ENCODE measurements at regions not wholly inside any gene's neighbourhood (a gene's known extent, or its start where the extent isn't known, plus 50 kb on each side); places are given as distances from the start of the nearest gene placed in this dataset.

DNA sequence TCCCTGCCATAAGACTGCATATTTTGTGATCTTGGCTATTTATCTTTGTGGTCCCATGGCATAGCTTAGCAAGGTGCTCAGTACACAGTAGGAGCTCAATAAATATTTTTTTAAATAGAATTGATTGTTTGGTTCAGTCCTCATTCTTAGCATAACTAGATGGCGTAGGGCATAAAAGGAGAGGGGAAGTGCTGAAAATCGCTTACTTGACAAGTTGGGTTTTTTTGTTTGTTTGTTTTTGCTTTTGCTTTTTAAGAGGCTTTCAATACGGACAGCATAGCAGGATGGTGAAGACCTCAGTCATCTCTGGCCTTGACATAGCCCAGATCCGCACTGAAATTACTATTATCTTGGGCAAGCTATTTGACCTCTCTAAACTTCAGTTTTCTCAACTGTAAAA, 86.6 kb upstream of the RANBP3L start:
- TF ChIP-seq ZFP3 (CRISPR knock-in tag; IDR thresholded peaks at IDR 0.05) (no peak), TSHZ2 (CRISPR knock-in tag; IDR thresholded peaks at IDR 0.05) (no peak), ARNTL (CRISPR knock-in tag; IDR thresholded peaks at IDR 0.05; ENCODE audit: borderline replicate concordance, low read depth) (no peak), ZNF8 (CRISPR knock-in tag; IDR thresholded peaks at IDR 0.05) (no peak), ZC3H10 (CRISPR knock-in tag; IDR thresholded peaks at IDR 0.05) (no peak)
- no peak for ATAC-seq

- no peak for ATAC-seq
- TF ChIP-seq PATZ1 (CRISPR knock-in tag; IDR thresholded peaks at IDR 0.05; ENCODE audit: borderline replicate concordance) (no peak), CSDC2 (CRISPR knock-in tag; IDR thresholded peaks at IDR 0.05) (no peak), ZFP3 (CRISPR knock-in tag; IDR thresholded peaks at IDR 0.05) (no peak), ZNF565 (CRISPR knock-in tag; conservative IDR thresholded peaks at IDR 0.05; ENCODE audit: low read depth) (no peak), TCF4 (CRISPR knock-in tag; IDR thresholded peaks at IDR 0.05; ENCODE audit: borderline replicate concordance) (no peak)
These were observed 87.5 kb upstream of the RANBP3L start for GRCh38 chr5:36389245-36389644.

- no peak for TF ChIP-seq ZNF70 (CRISPR knock-in tag; IDR thresholded peaks at IDR 0.05)
- no peak for TF ChIP-seq ZNF8 (CRISPR knock-in tag; IDR thresholded peaks at IDR 0.05)
- TF ChIP-seq PATZ1 (CRISPR knock-in tag; IDR thresholded peaks at IDR 0.05; ENCODE audit: borderline replicate concordance) = no peak
- no peak for TF ChIP-seq SNAI2 (CRISPR knock-in tag; IDR thresholded peaks at IDR 0.05)
- no peak for TF ChIP-seq ZNF565 (CRISPR knock-in tag; conservative IDR thresholded peaks at IDR 0.05; ENCODE audit: low read depth)
- no peak for TF ChIP-seq RARB (CRISPR knock-in tag; IDR thresholded peaks at IDR 0.05)
- TF ChIP-seq BACH2 (CRISPR knock-in tag; IDR thresholded peaks at IDR 0.05; ENCODE audit: borderline replicate concordance) = no peak
- TF ChIP-seq TSHZ2 (CRISPR knock-in tag; IDR thresholded peaks at IDR 0.05) = no peak
- no peak for TF ChIP-seq ISL1 (CRISPR knock-in tag; IDR thresholded peaks at IDR 0.05)
- no peak for TF ChIP-seq GLIS3 (CRISPR knock-in tag; IDR thresholded peaks at IDR 0.05)
- TF ChIP-seq CSDC2 (CRISPR knock-in tag; IDR thresholded peaks at IDR 0.05) = no peak
- TF ChIP-seq CREB5 (CRISPR knock-in tag; IDR thresholded peaks at IDR 0.05; ENCODE audit: low read depth) = no peak
- no peak for TF ChIP-seq ZC3H10 (CRISPR knock-in tag; IDR thresholded peaks at IDR 0.05)
- no peak for TF ChIP-seq OSR1 (CRISPR knock-in tag; IDR thresholded peaks at IDR 0.05)
- TF ChIP-seq ARNTL (CRISPR knock-in tag; IDR thresholded peaks at IDR 0.05; ENCODE audit: borderline replicate concordance, low read depth) = no peak
- ATAC-seq = no peak
These were observed 88.9 kb upstream of the RANBP3L start for GRCh38 chr5:36390640-36391039.

DNA sequence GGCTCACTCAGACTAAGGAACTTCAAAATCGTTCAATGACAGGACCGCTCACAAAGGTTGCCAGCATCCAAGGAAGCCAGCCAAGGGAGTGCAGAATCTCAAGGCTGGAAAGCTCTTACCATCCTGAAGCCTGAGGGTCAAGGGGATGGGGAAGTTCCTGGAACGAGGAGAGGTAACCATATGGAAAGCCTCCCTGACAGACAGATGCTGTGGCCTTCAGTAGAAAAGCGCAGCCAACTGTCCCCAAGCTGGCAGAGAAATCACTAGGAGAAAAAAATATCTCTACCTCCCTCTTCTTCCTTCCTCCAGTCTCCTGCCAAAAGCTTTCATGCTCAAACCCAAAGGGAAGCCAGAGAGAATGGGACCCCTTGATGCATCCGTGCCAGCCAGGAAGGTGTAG, 90.5 kb upstream of the RANBP3L start:
- ATAC-seq = no peak
- no peak for TF ChIP-seq TOX (CRISPR knock-in tag; IDR thresholded peaks at IDR 0.05; ENCODE audit: borderline replicate concordance)
- no peak for TF ChIP-seq BACH2 (CRISPR knock-in tag; IDR thresholded peaks at IDR 0.05; ENCODE audit: borderline replicate concordance)
- TF ChIP-seq RARB (CRISPR knock-in tag; IDR thresholded peaks at IDR 0.05) = no peak
